Caco-2 (cell line): ENCODE measurements at regions not wholly inside any gene's neighbourhood (a gene's known extent, or its start where the extent isn't known, plus 50 kb on each side); places are given as distances from the start of the nearest gene placed in this dataset.

Experiments used
- BruUV-seq: library from RNA; stranded (reverse); fragments of 400-500 nt; replicated peaks from 2 replicates; lab custom pipeline; 2021; lab: Mats Ljungman, UMichigan
- CTCF ChIA-PET: fragments of 300-600 bp; sonication (Branson Sonifier 250); formaldehyde crosslinking; loops from one replicate; lab custom pipeline; 2022; ENCODE audit warnings: antibody characterized with exemption; lab: Charles Lee
- POLR2A ChIA-PET: fragments of 300-600 bp; sonication (Branson Sonifier 250); formaldehyde crosslinking; loops from one replicate; lab custom pipeline; 2022; ENCODE audit warnings: antibody characterized with exemption; lab: Charles Lee
- DNase-seq, 2 experiments: peaks; one replicate each; pipeline versions ENCODE4 v3.0.0 to v3.0.0-alpha.2; 2020 to 2022
- H3K27me3 ChIP-seq: replicated peaks from 2 replicates; pipeline ENCODE4 v1.6.0; 2011; ENCODE audit warnings: low read length; ENCODE audit not compliant: control insufficient read depth, insufficient read depth
- H3K36me3 ChIP-seq: 2 replicates; pipeline ENCODE4 v1.5.1; 2011; ENCODE audit warnings: low read length; ENCODE audit not compliant: control insufficient read depth, insufficient read depth
- H3K4me1 ChIP-seq: fragments of 250-450 bp; sonication (Bioruptor Pico); 2 replicates; pipeline ENCODE4 v1.5.1; 2020; ENCODE audit warnings: mild to moderate bottlenecking
- H3K4me3 ChIP-seq: 2 replicates; pipeline ENCODE4 v1.5.1; 2011; ENCODE audit warnings: low read depth, mild to moderate bottlenecking, control low read depth, low read length
- H3K9me3 ChIP-seq: fragments of 250-450 bp; sonication (Bioruptor Pico); 2 replicates; pipeline ENCODE4 v1.5.1; 2020; ENCODE audit warnings: mild to moderate bottlenecking, moderate library complexity
- H3K27ac Mint-ChIP-seq: one replicate; pipeline ENCODE4 v1.8.0; 2022; ENCODE audit warnings: mixed read lengths; ENCODE audit not compliant: unreplicated experiment
- H3K27me3 Mint-ChIP-seq: one replicate; pipeline ENCODE4 v1.8.0; 2022; ENCODE audit warnings: mixed read lengths; ENCODE audit not compliant: insufficient read depth, unreplicated experiment
- H3K36me3 Mint-ChIP-seq: one replicate; pipeline ENCODE4 v1.8.0; 2022; ENCODE audit warnings: mild to moderate bottlenecking, mixed read lengths; ENCODE audit not compliant: insufficient read depth, unreplicated experiment
- H3K4me1 Mint-ChIP-seq: one replicate; pipeline ENCODE4 v1.8.0; 2022; ENCODE audit warnings: low read depth, mixed read lengths; ENCODE audit not compliant: unreplicated experiment
- H3K4me3 Mint-ChIP-seq: one replicate; pipeline ENCODE4 v1.8.0; 2022; ENCODE audit warnings: mild to moderate bottlenecking, moderate library complexity, mixed read lengths; ENCODE audit not compliant: unreplicated experiment
- H3K9me3 Mint-ChIP-seq: one replicate; pipeline ENCODE4 v1.8.0; 2022; ENCODE audit warnings: mixed read lengths; ENCODE audit not compliant: unreplicated experiment
- CTCF ChIP-seq, 2 experiments: fragments of 200-600 bp in 1 of 2; IDR thresholded peaks; 1 replicate in 1 of 2; 2 replicates in 1 of 2; pipeline versions ENCODE4 v1.5.1 to v1.8.0; 2011 to 2022; ENCODE audit warnings: antibody characterized with exemption in 1 of 2, control low read depth in 1 of 2, inconsistent platforms in 1 of 2, low read depth in 1 of 2, low read length in 1 of 2, mild to moderate bottlenecking in 1 of 2, moderate library complexity in 1 of 2; ENCODE audit not compliant: insufficient read depth in 1 of 2, severe bottlenecking in 1 of 2, unreplicated experiment in 1 of 2
- intact Hi-C: fragments of 100-400 bp; cut with micrococcal nuclease; formaldehyde crosslinking; loops from one replicate; pipeline ENCODE4 v1.10.0; 2022; ENCODE audit not compliant: unreplicated experiment

- TF ChIP-seq CTCF (IDR thresholded peaks at IDR 0.05; ENCODE audit: insufficient read depth in 1 of 2, low read depth in 1 of 2, low read length in 1 of 2, severe bottlenecking in 1 of 2, unreplicated experiment in 1 of 2) = no peak
- BruUV-seq = no TSS peak
- Histone ChIP-seq H3K36me3 (no peaks in the 10 kb centered on the region), H3K9me3 (peaks cover 5% of the 10 kb centered on the region; the same call in 1 of the 2 replicates), H3K4me3 (no peak overlapping the region), H3K27me3 (no peaks in the 10 kb centered on the region), H3K4me1 (no peaks in the 10 kb centered on the region)
- Mint-ChIP-seq H3K27ac (no peak overlapping the region), H3K9me3 (no peaks in the 10 kb centered on the region), H3K4me1 (no peaks in the 10 kb centered on the region), H3K27me3 (peaks cover 9% of the 10 kb centered on the region), H3K4me3 (no peak overlapping the region), H3K36me3 (no peaks in the 10 kb centered on the region)
- intact Hi-C loops = no loop called here
- no peak for DNase-seq
- CTCF ChIA-PET = no interaction called here
- POLR2A ChIA-PET = no interaction called here
These were observed 116.2 kb downstream of the TTC8 start for GRCh38 chr14:88940671-88941070.

GRCh38 chr14:88941414-88941813 is 117.0 kb downstream of the TTC8 start:
- no peak for TF ChIP-seq CTCF (IDR thresholded peaks at IDR 0.05; ENCODE audit: insufficient read depth in 1 of 2, low read depth in 1 of 2, low read length in 1 of 2, severe bottlenecking in 1 of 2, unreplicated experiment in 1 of 2)
- Histone ChIP-seq H3K4me1 (no peaks in the 10 kb centered on the region), H3K27me3 (no peaks in the 10 kb centered on the region), H3K4me3 (no peak overlapping the region), H3K9me3 (peaks cover 5% of the 10 kb centered on the region; the same call in 1 of the 2 replicates), H3K36me3 (no peaks in the 10 kb centered on the region)
- no TSS peak for BruUV-seq
- no peak for DNase-seq
- Mint-ChIP-seq H3K9me3 (no peaks in the 10 kb centered on the region), H3K27ac (no peak overlapping the region), H3K36me3 (no peaks in the 10 kb centered on the region), H3K4me3 (no peak overlapping the region), H3K27me3 (peaks cover 13% of the 10 kb centered on the region), H3K4me1 (no peaks in the 10 kb centered on the region)
- intact Hi-C loops = no loop called here
- ChIA-PET POLR2A (no interaction called here), CTCF (no interaction called here)

GRCh38 chr14:88947646-88948598 is 123.5 kb downstream of the TTC8 start:
- Mint-ChIP-seq H3K27me3 (peaks cover 8% of the 10 kb centered on the region), H3K4me1 (no peaks in the 10 kb centered on the region), H3K36me3 (no peaks in the 10 kb centered on the region), H3K27ac (no peak overlapping the region), H3K9me3 (peaks cover 12% of the 10 kb centered on the region), H3K4me3 (no peak overlapping the region)
- CTCF ChIA-PET = no interaction called here
- BruUV-seq = no TSS peak
- no peak for TF ChIP-seq CTCF (IDR thresholded peaks at IDR 0.05; ENCODE audit: insufficient read depth in 1 of 2, low read depth in 1 of 2, low read length in 1 of 2, severe bottlenecking in 1 of 2, unreplicated experiment in 1 of 2)
- intact Hi-C loops = no loop called here
- POLR2A ChIA-PET = no interaction called here
- no peak for DNase-seq
- Histone ChIP-seq H3K4me3 (no peak overlapping the region), H3K9me3 (no peaks in the 10 kb centered on the region), H3K36me3 (no peaks in the 10 kb centered on the region), H3K27me3 (no peaks in the 10 kb centered on the region; the same call in 1 of the 2 replicates), H3K4me1 (no peaks in the 10 kb centered on the region)
